CD4-positive, alpha-beta T cell treated with Interleukin-15 for 1 hour (primary cell): ENCODE measurements at regions not wholly inside any gene's neighbourhood (a gene's known extent, or its start where the extent isn't known, plus 50 kb on each side); places are given as distances from the start of the nearest gene placed in this dataset.

Experiments used
- DNase-seq: peaks from one replicate; pipeline ENCODE4 v3.0.0-alpha.2; 2020

GRCh38 chr6:26216359-26216885 is 129.2 kb downstream of the HFE start:
- peak; percentile 92 for DNase-seq

- peak; percentile 84 for DNase-seq
Measured at GRCh38 chr6:26216886-26217713, 129.9 kb downstream of the HFE start.

- DNase-seq = no peak
Measured at GRCh38 chr6:26217714-26218075, 130.5 kb downstream of the HFE start.

- no peak for DNase-seq
Measured at GRCh38 chr6:26218824-26219223, 131.6 kb downstream of the HFE start.

DNA sequence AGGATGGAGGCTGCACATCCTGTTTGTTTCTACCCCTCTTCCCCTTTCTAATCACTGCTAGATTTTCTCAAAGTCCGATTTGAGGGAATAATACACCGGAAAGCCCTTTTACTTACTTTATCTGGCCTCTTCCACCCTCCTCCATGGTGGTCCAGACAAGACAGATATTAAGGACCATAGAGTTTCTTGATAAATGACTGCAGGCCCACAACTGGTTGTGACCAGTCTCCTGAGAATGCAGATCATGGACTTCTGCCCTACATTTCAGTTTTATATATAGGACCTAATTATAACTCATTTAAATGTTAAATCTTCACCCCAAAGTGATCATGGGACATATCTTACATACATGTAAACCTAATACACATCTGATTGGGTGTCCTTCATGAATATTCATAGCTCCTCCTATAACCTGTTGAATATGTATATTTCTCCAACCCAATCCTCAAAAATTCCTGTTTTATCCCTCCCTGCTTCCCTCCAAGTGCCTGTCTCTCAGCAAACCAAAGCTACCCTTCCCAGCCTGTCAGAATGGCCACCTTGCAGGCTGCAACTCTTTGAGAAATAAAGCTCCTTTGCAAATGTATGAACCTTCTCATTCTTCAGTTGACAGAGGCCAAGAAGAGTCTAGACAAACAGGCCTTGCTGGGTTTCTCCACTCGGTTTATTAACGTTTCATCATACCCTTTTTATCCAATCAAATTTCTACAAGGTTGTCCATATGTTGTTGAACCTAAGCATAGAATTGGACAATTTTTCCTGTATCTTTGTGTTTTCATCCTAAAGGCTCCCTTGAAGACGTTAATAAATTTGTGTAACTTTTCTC is 133.1 kb downstream of the HFE start:
- DNase-seq = no peak

- DNase-seq = no peak
Measured at GRCh38 chr6:26221186-26221585, 134.0 kb downstream of the HFE start.

DNA sequence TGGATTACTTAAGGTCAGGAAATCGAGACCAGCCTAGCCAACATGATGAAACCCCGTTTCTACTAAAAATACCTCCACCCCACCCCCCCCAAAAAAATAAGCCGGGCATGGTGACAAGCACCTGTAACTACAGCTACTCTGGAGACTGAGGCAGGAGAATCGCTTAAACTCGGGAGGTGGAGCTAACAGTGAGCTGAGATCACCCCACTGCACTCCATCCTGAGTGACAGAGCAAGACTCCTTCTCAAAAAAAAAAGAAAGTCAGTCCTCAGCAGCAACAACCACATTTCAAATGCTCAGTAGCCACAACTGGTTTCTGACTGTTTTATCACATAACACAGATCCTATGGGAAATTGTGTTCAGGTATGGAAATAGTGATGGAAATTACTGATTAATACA is 135.3 kb downstream of the HFE start:
- DNase-seq = no peak

GRCh38 chr6:26223228-26223627 is 136.0 kb downstream of the HFE start:
- DNase-seq = no peak

GRCh38 chr6:26223650-26224546 is 136.7 kb downstream of the HFE start:
- DNase-seq = peak; percentile 70

DNA sequence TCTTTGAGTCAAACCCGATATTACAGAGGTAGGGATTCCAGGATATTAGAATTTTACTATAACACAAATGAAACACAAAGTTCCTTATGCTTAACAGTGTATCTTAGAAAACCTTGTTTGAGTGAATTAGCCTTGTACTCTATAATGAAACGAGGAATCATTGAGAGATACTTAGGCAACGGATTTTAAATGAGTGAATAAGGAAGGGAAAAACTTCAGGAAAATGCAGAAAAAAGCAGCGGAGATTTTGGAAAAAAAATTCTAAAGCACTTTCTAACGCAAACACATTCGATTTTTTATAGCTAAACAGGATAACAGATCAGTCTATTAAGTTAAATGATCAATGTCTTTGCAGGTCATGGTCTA is 137.3 kb downstream of the HFE start:
- no peak for DNase-seq

- no peak for DNase-seq
Measured at GRCh38 chr6:26224940-26225847, 138.0 kb downstream of the HFE start.

GRCh38 chr6:26225848-26226578 is 138.8 kb downstream of the HFE start:
- DNase-seq = no peak

DNA sequence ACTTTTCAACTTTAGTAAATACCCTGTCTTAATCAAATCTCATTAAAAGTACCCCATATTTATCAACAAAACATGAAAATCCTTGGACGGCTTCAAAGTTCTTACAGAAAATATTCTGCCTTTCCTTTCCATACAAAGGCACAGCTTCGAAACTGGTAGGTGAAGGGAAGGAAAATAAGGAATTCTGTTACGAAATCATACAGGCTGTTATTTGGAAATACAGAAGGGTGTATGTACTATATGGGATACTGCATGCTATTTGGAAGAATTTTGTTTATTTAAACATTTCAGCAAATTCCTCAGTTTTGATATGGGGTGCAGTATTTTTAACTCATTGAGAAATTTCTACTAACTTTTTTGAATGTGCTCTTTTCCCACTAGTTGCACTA is 138.4 kb upstream of the BTN3A2 start:
- DNase-seq = no peak

- DNase-seq = no peak
Measured at GRCh38 chr6:26230351-26230750, 134.6 kb upstream of the BTN3A2 start.

GRCh38 chr6:26231006-26231587 is 133.9 kb upstream of the BTN3A2 start:
- no peak for DNase-seq

- DNase-seq = no peak
Measured at GRCh38 chr6:26232306-26232939, 132.6 kb upstream of the BTN3A2 start.

- peak; percentile 35 for DNase-seq
Measured at GRCh38 chr6:26232940-26233648, 131.9 kb upstream of the BTN3A2 start.

GRCh38 chr6:26233649-26234420 is 131.2 kb upstream of the BTN3A2 start:
- peak; percentile 73 for DNase-seq
